Left lung (tissue), 4 donors: ENCODE measurements at regions not wholly inside any gene's neighbourhood (a gene's known extent, or its start where the extent isn't known, plus 50 kb on each side); places are given as distances from the start of the nearest gene placed in this dataset.

Experiments
- ATAC-seq: fragments of 200-7000 bp; cut with Tn5 transposase; one replicate; pipeline ENCODE4 v1.9.1; 2020; ENCODE audit warnings: moderate library complexity
- DNase-seq, 4 donors: peaks; one replicate each; pipeline ENCODE4 v3.0.0-alpha.2; 2013 to 2020
- H3K27ac ChIP-seq, 2 donors: fragments of 200-600 bp; sonication (generic) in 1 of 2; one replicate each; pipeline versions ENCODE4 v1.5.0 to v1.8.0; 2020 to 2021
- H3K27me3 ChIP-seq, 2 donors: fragments of 200-600 bp; sonication (generic) in 1 of 2; one replicate each; pipeline versions ENCODE4 v1.5.0 to v1.8.0; 2020 to 2021
- H3K36me3 ChIP-seq, 2 donors: fragments of 200-600 bp; sonication (generic) in 1 of 2; one replicate each; pipeline versions ENCODE4 v1.5.0 to v1.8.0; 2020 to 2021
- H3K4me1 ChIP-seq, 2 donors: fragments of 200-600 bp; one replicate each; pipeline ENCODE4 v1.8.0; 2021
- H3K4me3 ChIP-seq, 2 donors: fragments of 200-600 bp; sonication (generic) in 1 of 2; one replicate each; pipeline versions ENCODE4 v1.5.0 to v1.8.0; 2020 to 2021; ENCODE audit warnings: mild to moderate bottlenecking in 1 of 2
- H3K9me3 ChIP-seq, 2 donors: fragments of 200-600 bp; sonication (generic) in 1 of 2; one replicate each; pipeline versions ENCODE4 v1.5.0 to v1.8.0; 2020 to 2021
- intact Hi-C, 2 donors: fragments of 100-400 bp; cut with DNase I; formaldehyde crosslinking; loops; one replicate each; pipeline versions ENCODE4 v1.11.2 to v1.14.2; 2022
- TF ChIP-seq, protein P1 (sequence below), 2 donors: fragments of 200-600 bp; sonication (generic) in 1 of 2; IDR thresholded peaks; one replicate each; pipeline versions ENCODE4 v1.5.0 to v1.8.0; 2021; ENCODE audit warnings: antibody characterized with exemption in 2 of 2
- donor health status: DM: no; HTN: yes; CAD: no.
- donor health status: DM: no; HTN: no; CAD: no.

DNA sequence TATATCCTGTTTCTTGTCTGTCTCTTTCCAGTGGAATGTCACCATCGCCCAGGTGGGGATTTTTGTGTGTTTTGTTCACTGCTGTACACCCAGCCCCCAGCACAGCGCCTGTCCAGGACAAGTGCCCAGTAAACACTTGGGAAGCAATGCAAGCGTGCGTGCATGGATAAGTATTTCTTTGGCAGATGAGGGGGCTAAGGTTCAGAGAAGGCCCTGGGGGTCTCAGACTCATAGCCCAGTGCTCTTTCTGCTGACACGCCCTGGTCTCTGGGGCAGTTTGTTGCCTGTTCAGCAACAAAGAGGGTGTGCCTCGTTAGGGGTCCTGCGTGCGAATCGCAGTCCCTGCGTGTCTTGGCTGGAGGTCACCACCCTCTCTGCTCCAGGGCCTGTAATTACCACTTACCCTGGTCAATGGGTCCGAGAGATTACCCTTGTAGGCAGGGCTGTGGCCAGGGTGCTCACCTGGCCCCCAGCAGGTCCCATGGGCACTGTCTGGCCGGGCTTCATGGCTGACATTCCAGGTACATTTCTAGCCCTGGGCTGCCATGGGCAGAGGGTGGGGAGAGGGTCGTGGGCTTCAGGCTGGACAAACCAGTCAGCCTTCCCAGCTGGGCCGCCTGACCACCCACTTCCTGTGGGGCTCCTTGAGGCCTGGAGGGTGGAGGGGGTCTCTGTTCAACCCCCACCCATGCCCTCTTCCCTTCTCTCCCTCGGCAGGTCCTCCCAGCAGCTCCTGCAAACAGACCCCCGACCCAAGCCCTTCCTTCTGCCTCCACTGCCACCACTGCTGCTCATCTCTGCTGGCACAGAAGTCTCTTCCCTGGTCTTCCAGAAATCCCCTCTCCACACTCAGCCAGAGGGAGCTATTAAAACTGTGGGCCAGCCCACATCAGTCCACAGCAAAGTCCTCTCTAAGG, 87.1 kb downstream of the CEBPB start:
- ATAC-seq (peak; percentile 7), DNase-seq (no peak)
- intact Hi-C loops = no loop called here
- Histone ChIP-seq H3K4me1 (peaks cover 20 to 100% of the 10 kb centered on the region in 2 donors), H3K36me3 (peaks cover 0 to 19% of the 10 kb centered on the region in 2 donors), H3K27ac (peak overlapping the region; percentile 30 to 96), H3K9me3 (no peaks in the 10 kb centered on the region), H3K27me3 (no peaks in the 10 kb centered on the region), H3K4me3 (peak overlapping the region in 1 of 2 donors; percentile 35)
- TF ChIP-seq, protein P1, sequence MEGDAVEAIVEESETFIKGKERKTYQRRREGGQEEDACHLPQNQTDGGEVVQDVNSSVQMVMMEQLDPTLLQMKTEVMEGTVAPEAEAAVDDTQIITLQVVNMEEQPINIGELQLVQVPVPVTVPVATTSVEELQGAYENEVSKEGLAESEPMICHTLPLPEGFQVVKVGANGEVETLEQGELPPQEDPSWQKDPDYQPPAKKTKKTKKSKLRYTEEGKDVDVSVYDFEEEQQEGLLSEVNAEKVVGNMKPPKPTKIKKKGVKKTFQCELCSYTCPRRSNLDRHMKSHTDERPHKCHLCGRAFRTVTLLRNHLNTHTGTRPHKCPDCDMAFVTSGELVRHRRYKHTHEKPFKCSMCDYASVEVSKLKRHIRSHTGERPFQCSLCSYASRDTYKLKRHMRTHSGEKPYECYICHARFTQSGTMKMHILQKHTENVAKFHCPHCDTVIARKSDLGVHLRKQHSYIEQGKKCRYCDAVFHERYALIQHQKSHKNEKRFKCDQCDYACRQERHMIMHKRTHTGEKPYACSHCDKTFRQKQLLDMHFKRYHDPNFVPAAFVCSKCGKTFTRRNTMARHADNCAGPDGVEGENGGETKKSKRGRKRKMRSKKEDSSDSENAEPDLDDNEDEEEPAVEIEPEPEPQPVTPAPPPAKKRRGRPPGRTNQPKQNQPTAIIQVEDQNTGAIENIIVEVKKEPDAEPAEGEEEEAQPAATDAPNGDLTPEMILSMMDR (IDR thresholded peaks at IDR 0.05) = no peak

DNA sequence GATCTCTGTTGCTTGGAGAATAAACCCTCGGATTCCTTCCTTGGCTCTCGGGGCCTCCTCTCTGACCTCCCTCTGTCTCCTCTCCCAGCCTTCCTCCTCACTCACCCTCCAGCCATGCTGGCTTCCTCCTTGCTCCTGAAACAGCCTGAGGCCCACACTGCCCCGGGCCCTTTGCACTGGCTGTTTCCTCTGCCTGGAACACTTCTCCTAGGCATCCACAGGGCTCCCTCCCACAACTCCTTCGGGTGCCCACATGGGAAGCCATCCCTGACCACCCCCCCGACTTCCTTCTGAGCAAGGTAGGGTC, 87.7 kb downstream of the CEBPB start:
- DNase-seq (peak in 1 of 4 donors; percentile 81), ATAC-seq (no peak)
- Histone ChIP-seq H3K27me3 (no peaks in the 10 kb centered on the region), H3K36me3 (peaks cover 0 to 19% of the 10 kb centered on the region in 2 donors), H3K4me3 (peak overlapping the region in 1 of 2 donors; percentile 35), H3K27ac (peak overlapping the region; percentile 1 to 96), H3K4me1 (peaks cover 20 to 100% of the 10 kb centered on the region in 2 donors), H3K9me3 (no peaks in the 10 kb centered on the region)
- intact Hi-C loops = no loop called here
- TF ChIP-seq, protein P1 (IDR thresholded peaks at IDR 0.05) = no peak

DNA sequence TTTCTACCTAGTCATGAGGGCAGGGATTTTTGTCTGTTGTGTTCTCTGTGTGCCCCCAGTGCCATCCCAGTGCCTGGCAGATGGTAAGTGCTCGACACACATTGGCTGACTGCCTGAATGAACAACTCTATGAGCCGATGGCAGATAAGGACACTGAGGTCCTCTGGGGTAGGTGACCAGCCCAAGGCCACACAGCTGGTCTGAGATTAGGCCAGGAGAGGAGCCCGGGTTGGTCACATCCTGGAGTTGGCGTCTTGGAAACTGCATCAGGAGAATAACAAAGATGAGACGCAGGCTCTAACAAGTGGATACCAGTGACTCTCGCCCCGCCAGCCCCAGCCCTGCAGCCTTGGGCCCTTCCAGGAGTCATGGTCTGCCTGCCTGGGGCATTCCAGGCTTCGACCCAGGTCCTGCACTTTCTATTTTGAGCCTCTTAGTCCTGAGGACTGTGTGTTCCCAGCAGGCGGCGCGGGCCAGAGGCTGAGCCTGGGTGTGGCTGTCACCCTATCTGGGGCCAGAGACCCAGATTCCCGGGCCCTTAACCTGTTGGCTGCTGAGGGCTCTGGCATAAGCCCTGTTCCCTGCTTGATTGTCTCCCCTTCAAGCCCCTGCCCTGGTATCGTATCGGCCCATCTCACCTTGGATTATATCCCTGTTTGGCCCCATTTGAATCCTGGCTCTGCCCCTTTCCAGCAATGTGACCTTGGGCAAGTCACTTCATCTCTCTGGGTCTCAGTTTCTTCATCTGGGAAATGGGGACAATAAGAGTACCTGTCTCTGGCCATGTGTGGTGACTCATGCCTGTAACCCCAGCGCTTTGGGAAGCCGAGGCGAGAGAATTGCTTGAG, 88.3 kb downstream of the CEBPB start:
- peak; percentile 63 for ATAC-seq

DNA sequence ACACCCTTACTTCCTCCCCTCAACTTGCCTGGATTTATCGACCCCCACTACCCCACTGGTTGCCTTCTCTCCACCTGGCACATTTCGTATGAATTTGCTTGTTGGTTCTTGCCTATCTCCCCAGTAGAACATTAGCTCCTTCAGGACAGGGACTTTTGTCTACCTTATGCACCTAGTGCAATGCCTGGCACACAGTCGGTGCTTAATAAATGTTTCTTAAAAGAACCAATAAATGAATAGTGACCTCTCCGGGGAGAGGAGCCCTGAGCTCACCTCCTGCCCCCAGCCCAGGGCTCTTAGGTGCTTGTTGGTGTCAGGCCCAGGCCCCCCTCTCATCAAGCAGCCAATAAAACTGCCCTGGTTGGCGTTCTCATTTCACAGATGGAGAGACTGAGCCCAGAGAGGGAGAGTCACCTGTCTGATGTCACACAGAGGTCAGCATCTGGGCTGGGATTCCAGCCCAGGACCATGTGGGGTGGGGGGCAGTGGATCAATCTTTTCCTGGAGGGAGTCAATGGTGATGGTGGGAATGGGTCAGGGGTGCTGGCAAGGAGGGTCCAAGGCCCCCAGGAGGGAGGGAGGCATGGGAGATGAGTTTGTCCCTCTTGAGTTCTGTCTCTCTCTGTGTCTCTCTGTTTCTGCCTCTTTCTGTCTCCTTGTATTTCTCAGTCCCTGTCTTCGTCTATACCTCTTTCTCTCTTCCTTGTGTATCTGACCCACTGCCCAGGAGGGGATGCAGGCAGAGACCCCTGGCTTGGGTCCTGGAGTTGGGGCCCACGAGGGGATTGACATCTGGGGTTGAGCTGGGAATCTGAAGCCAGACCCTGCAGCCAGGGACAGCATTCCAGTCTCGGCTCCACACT, 89.6 kb downstream of the CEBPB start:
- TF ChIP-seq, protein P1 (IDR thresholded peaks at IDR 0.05) = no peak
- Histone ChIP-seq H3K36me3 (peaks cover 0 to 19% of the 10 kb centered on the region in 2 donors), H3K27ac (no peak overlapping the region), H3K9me3 (no peaks in the 10 kb centered on the region), H3K4me1 (peaks cover 25 to 100% of the 10 kb centered on the region in 2 donors), H3K4me3 (no peak overlapping the region), H3K27me3 (no peaks in the 10 kb centered on the region)
- intact Hi-C loops = no loop called here
- DNase-seq = peak in 1 of 4 donors; percentile 11
- ATAC-seq = no peak

More for the DNA sequence above, 88.3 kb downstream of the CEBPB start:
- DNase-seq = peak in 2 of 4 donors; percentile 77 to 89
- intact Hi-C loops = no loop called here
- H3K27ac ChIP-seq = peak overlapping the region; percentile 1 to 96
- peaks cover 20 to 100% of the 10 kb centered on the region in 2 donors for H3K4me1 ChIP-seq
- TF ChIP-seq, protein P1 (IDR thresholded peaks at IDR 0.05) = peak; percentile 9 to 29
- H3K4me3 ChIP-seq = peak overlapping the region in 1 of 2 donors; percentile 35
- H3K27me3 ChIP-seq = no peaks in the 10 kb centered on the region
- H3K9me3 ChIP-seq = no peaks in the 10 kb centered on the region
- peaks cover 0 to 19% of the 10 kb centered on the region in 2 donors for H3K36me3 ChIP-seq
